ENCODE measurements at regions not wholly inside any gene's neighbourhood (a gene's known extent, or its start where the extent isn't known, plus 50 kb on each side); places are given as distances from the start of the nearest gene placed in this dataset.

- no peak for DNase-seq
Observed at GRCh38 chr5:71955723-71956122, 151.6 kb upstream of the MAP1B start.

- no peak for DNase-seq
Observed at GRCh38 chr5:71957292-71957898, 149.9 kb upstream of the MAP1B start.

DNA sequence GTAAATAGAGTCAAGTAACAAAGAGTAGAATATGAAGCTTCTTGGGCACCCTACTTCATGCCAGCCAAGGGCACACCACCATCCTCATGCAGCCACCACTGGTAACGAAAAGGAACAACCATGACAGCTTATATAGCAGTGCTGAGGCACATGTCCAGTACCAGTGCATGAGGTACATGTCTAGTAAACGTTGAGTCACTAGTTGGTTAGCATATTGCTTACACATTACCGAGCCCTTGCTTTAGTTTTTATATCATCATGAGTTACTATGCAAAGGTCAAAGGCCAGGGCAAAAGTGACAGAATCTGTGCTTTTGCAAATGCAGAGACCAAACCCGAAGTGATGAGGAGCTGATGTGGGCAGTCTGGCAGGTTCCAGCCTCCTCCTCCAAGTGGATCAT lies 147.1 kb upstream of the MAP1B start:
- DNase-seq, result no peak

DNA sequence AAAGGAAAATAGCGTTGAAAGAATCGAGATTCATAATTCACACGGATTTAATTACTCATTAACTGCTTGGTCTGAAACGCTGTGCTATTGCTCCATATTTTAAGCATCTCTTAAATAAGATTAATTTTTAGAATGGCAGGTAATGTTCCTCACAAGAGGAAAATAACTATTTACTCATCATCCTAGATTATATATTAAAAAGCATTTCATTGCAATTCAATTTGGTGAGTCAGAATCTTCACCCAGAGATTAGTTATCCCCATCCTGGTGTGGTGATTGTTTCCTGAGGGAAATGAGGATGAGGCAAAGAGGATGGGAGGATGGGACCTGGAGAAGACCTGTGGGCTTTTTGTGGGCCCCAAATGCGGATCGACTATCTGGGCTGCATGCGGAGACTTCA lies 145.5 kb upstream of the MAP1B start:
- no peak for DNase-seq

- no peak for DNase-seq
Observed at GRCh38 chr5:71969460-71969859, 137.8 kb upstream of the MAP1B start.

DNA sequence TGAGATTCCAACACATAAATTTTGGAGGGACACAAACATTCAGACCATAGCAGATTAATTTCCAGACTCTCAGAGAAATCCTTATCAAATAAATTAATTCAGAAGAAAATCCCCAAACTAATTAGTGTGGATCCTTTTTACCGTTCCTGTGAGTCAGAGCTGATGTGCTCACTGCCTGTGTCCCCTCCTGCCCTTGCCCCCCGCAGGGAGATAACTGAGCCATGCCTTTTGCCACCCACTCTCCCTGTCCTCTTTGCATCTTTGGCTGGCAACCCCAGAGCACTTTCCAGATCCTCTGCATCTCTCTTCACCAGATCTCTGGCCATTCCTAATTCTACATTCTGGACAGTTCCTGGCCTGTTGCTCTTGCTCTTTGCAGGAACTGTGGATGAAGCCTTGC lies 135.4 kb upstream of the MAP1B start:
- DNase-seq, result no peak

GRCh38 chr5:71972777-71973473 lies 134.3 kb upstream of the MAP1B start:
- DNase-seq, result no peak

DNA sequence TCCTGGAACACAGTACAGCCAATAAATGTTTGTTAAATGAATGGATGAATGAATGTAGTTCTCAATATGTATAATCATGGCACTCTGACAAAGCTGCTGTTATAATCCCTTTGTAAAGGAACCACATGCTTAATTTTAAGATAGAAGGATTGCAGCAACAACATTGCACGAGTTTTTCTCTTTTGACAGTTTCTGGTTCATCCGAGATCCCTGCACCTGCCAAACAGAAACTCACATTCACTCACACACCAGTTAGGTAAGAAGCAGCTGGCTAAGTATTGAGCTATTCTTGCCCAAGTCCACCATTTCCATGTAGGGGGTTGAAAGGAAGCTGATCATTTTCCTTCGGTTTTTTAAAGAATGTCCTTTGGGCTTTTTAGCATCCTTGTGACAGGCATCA lies 133.7 kb upstream of the MAP1B start:
- DNase-seq, result no peak

GRCh38 chr5:71974165-71974564 lies 133.1 kb upstream of the MAP1B start:
- DNase-seq, result no peak

DNA sequence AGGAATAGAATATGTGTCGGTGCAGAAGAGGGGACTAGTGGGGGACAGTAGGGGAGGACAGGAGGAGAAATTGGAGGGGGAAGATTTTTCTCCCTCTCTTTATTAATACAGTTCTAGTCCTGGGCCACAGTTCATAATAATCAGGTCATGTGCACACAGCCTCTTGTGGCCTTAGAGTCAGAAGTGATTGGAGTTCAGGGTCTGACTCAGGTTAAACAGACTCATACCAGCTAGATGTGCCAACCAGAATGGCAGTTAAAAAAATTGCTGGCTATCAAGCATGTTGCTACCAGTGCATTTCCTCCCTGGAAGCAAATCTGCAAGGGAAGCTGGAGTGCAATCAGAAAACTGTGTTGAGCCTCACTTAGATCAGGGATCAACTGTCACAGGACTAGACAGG lies 132.7 kb upstream of the MAP1B start:
- DNase-seq, result no peak

- DNase-seq, result no peak
Observed at GRCh38 chr5:71976449-71976848, 130.8 kb upstream of the MAP1B start.

DNA sequence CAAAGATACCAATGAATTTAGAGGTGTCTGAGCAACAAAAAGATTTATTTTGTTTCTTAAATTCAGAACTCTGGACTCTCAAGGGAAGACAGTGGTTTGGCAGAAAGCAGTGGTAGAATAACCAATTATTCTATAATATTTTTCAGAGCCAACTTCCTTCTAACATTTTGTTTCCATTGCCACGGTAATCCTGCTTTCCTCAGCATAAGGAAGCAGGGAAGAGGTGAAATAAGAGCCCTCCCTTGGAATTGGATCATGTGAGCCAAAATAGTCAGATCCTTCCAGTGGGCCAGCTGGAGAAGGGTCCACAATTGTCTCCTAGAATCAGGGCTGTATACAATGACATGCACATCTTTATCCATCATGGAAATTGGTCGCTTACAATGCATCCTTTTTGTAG lies 130.0 kb upstream of the MAP1B start:
- peak; percentile 37 for DNase-seq

DNA sequence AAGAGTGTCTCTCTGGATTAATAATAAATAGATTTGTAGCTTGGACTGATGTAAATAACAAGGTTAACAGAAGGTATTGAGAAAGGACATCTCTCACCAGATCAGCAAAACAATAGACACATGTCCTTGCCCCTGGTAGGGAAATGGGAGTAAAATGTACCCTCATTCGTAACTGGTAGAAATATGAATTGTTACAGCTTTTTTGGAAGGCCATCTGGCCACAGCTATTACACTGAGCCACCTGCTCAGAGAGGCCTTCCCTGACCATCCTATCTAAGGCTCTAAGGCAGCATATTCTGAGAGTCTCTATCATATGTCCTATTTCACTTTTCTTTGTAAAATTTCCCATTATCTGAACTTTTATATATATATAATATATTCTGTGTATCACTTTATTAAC lies 129.1 kb upstream of the MAP1B start:
- DNase-seq, result no peak

DNA sequence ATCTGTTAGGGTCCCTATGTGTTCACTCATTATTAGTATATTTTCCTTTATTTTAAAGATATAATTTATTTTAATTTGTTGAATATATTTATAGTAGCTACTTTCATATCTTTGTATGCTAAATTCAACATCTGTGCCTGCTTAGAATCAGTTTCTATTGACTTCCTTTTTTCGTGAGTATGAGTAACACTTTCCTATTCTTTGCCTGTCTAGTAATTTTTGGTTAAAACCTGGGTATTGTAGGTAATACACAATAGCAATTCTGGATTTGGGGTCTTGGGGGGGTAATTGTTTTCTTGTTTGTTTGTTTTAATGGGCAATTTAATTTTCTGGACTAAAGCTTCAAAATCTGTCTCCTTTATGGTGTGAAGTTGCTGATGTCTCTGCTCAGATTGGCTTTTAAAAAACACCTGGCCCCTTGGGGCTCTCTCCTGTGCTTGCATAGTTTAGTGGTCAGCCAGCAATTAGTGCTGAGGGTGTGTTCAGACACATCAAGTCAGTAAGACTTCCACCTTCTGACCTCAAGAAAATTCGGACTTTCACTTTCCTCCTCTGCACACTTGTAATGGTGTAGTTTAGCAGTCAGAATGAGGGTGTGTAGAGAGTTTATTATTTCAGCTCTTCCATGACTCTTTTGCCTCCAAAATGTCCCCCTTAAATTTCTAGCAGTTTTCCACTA lies 124.4 kb upstream of the MAP1B start:
- DNase-seq, result no peak

DNA sequence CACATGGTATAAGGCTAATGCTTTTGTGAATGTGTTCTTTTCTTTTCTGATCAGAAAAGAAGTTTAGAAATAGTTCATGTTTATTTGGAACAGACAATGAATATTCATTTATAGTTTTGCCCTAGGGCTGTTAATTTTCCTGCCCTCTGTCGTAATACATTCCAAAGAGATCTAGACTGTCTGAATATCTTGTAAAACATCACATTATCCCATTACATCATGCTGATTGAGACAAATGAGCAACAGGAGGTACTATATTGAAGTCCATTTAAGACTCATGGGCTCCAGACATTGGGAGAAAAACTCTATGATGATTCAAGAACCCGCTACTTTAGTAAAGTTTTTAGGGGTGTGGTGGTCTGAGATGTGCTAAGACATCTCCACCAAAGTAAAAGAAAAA lies 121.2 kb upstream of the MAP1B start:
- no peak for DNase-seq

GRCh38 chr5:71988808-71989207 lies 118.5 kb upstream of the MAP1B start:
- no peak for DNase-seq

DNA sequence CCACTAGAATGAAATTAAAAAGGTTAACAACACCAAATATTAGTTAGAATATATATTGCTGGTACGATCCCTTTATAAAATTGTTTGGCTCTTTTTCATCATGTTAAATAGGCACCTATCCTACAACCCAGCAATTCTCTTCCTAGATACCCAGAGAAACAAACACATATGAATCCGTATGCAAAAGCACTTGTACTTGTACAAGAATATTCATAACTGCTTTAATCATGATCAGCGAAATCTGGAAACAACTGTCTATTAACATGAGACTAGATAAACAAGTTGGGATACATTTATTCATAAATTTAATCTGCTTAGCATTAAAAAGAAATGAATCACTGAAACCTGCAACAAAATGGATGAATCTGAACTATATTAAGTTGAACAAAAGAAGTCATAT lies 113.7 kb upstream of the MAP1B start:
- DNase-seq, result no peak

DNA sequence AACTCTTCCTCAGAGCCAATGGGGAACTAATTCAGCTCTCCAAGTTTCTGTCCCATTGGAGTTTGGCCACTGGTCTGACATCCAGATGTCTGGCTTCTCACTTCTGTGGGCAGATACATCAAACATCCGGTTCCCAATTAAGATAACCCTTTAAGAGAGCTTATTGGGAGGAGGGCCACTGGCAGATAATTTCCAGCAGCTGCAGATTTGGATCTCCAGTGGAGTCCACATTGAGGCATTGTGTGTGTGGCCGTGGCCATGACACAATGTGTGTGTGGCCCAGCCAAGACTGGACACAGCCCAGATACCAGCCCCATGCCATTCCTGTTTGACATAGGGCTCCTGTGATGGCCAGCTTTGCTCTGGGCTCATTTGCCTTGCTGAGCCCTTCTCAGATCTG lies 110.5 kb upstream of the MAP1B start:
- no peak for DNase-seq

- no peak for DNase-seq
Observed at GRCh38 chr5:71998746-71999145, 108.5 kb upstream of the MAP1B start.

GRCh38 chr5:72000707-72001106 lies 106.6 kb upstream of the MAP1B start:
- DNase-seq, result no peak

DNA sequence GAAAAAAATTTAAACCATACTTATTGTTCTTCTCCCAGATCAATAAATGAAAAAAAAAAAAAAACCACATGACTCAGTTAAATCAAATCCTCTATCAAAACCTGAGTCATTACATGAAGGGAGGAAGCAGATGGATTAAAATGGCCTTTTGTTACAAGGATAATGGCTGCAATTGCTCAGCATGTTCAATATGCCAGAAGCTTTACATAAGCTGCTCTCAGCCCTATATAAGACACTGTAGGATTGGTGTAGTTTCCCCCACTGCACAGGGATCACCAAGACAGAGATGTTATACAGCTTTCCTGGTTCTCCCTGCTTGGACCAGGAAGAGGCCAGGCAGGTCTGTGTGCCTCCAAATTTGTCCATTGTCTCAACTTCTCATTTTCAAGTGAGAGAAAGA lies 101.6 kb upstream of the MAP1B start:
- no peak for DNase-seq

DNA sequence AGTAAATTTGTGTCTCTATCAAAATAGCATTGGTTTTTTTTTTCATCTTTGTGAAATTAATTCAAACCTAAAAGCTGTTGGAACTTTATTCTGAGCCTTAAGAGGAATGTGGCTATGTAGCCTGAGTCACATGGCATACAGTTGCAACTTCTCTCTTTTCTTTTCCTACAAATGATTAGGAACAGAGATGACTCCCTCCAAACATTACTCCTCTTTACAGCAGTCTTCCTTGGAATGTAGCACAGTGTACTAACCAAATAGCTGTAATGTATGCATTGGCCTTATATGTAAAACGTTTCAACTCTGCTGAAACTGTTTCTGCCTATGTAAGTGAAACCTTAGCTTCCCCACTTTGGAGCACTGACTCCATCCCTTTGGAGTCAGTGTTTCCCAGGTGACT lies 100.9 kb upstream of the MAP1B start:
- DNase-seq, result no peak

- DNase-seq, result no peak
Observed at GRCh38 chr5:72007336-72008111, 99.8 kb upstream of the MAP1B start.

GRCh38 chr5:72009280-72009679 lies 98.0 kb upstream of the MAP1B start:
- no peak for DNase-seq

Data from right hindlimb (tissue), 1 donor.